ENCODE measurements at regions not wholly inside any gene's neighbourhood (a gene's known extent, or its start where the extent isn't known, plus 50 kb on each side); places are given as distances from the start of the nearest gene placed in this dataset.
"Not testable (repeated sequence)": the region's sequence is repeated elsewhere in the genome, so short reads cannot be mapped to it uniquely, and the experiment has no call there.

- DNase-seq (ENCODE audit: low spot score in 2 of 2); H3K4me3 ChIP-seq (ENCODE audit: low read depth, poor library complexity, severe bottlenecking); intact Hi-C loops (cut with DNase I; ENCODE audit: low total_unique reads): not testable (repeated sequence)
- WGBS, 2 donors: 60 to 86% methylated on average over 1 of the region's 1 CpG
These were observed 638.0 kb downstream of the SPATA31A6 start for GRCh38 chr9:42821468-42821867.

- DNase-seq (ENCODE audit: low spot score in 2 of 2); H3K4me3 ChIP-seq (ENCODE audit: low read depth, poor library complexity, severe bottlenecking); intact Hi-C loops (cut with DNase I; ENCODE audit: low total_unique reads): not testable (repeated sequence)
- WGBS, 2 donors: no CpG with 5 or more reads among the region's 3 CpGs
These were observed 664.7 kb downstream of the SPATA31A6 start for GRCh38 chr9:42848156-42848555.

GRCh38 chr9:42850896-42851693 lies 667.6 kb downstream of the SPATA31A6 start:
- DNase-seq (ENCODE audit: low spot score in 2 of 2); H3K4me3 ChIP-seq (ENCODE audit: low read depth, poor library complexity, severe bottlenecking); intact Hi-C loops (cut with DNase I; ENCODE audit: low total_unique reads): not testable (repeated sequence)
- 80 to 81% methylated on average over 1 to 8 of the region's 48 CpGs for WGBS, 2 donors

- DNase-seq (ENCODE audit: low spot score in 2 of 2); H3K4me3 ChIP-seq (ENCODE audit: low read depth, poor library complexity, severe bottlenecking); intact Hi-C loops (cut with DNase I; ENCODE audit: low total_unique reads): not testable (repeated sequence)
- 49% methylated on average over 20 of the region's 23 CpGs; no CpG with 5 or more reads in 1 of the 2 donors for WGBS, 2 donors
These were observed 668.2 kb downstream of the SPATA31A6 start for GRCh38 chr9:42851701-42852100.

GRCh38 chr9:42852133-42852930 lies 668.9 kb downstream of the SPATA31A6 start:
- intact Hi-C loops (cut with DNase I; ENCODE audit: low total_unique reads): not testable (repeated sequence)
- DNase-seq (ENCODE audit: low spot score in 2 of 2): peak in 1 of 2 donors; percentile 21
- WGBS, 2 donors: 1 to 15% methylated on average over 18 to 24 of the region's 66 CpGs
- H3K4me3 ChIP-seq (ENCODE audit: low read depth, poor library complexity, severe bottlenecking): peak overlapping the region; percentile 20

GRCh38 chr9:42860133-42860532 lies 676.7 kb downstream of the SPATA31A6 start:
- intact Hi-C loops (cut with DNase I; ENCODE audit: low total_unique reads): not testable (repeated sequence)

GRCh38 chr9:42862465-42862864 lies 679.0 kb downstream of the SPATA31A6 start:
- DNase-seq (ENCODE audit: low spot score in 2 of 2); intact Hi-C loops (cut with DNase I; ENCODE audit: low total_unique reads); H3K4me3 ChIP-seq (ENCODE audit: low read depth, poor library complexity, severe bottlenecking): not testable (repeated sequence)
- WGBS, 2 donors: 60 to 71% methylated on average over 1 of the region's 1 CpG

More at GRCh38 chr9:42860133-42860532, 676.7 kb downstream of the SPATA31A6 start:
- 56 to 78% methylated on average over 1 of the region's 1 CpG for WGBS, 2 donors
- H3K4me3 ChIP-seq (ENCODE audit: low read depth, poor library complexity, severe bottlenecking); DNase-seq (ENCODE audit: low spot score in 2 of 2): not testable (repeated sequence)

Data from lower leg skin (tissue), 3 donors.